GM21423 (cell line): ENCODE measurements at regions not wholly inside any gene's neighbourhood (a gene's known extent, or its start where the extent isn't known, plus 50 kb on each side); places are given as distances from the start of the nearest gene placed in this dataset.
"Not testable (repeated sequence)": the region's sequence is repeated elsewhere in the genome, so short reads cannot be mapped to it uniquely, and the experiment has no call there.

ENCODE experiments used
- ATAC-seq: cut with Tn5 transposase; IDR thresholded peaks from one replicate; pipeline ENCODE4 v1.9.1; 2021; ENCODE audit warnings: mild to moderate bottlenecking, moderate library complexity; ENCODE audit not compliant: unreplicated experiment

DNA sequence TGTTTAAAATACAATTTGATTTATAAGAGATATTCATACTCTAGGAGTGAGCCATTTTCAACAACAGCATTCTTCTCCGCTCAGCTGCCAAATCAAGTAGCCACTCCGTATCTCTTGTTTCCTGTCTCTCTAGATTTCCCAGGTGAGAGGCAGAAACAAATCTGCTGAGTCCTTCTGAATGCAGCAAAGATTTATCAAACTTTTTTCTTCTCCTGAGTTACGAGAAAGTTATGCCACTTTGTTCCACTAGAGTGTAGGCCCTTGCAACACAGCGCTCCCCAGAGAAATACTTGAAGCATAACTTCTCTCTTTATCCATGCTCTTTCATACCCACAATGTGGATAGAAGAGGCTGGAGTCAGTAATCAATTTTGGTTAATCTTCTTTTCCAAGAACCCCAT lies 1960.8 kb downstream of the OLFM4 start:
- no peak for ATAC-seq

DNA sequence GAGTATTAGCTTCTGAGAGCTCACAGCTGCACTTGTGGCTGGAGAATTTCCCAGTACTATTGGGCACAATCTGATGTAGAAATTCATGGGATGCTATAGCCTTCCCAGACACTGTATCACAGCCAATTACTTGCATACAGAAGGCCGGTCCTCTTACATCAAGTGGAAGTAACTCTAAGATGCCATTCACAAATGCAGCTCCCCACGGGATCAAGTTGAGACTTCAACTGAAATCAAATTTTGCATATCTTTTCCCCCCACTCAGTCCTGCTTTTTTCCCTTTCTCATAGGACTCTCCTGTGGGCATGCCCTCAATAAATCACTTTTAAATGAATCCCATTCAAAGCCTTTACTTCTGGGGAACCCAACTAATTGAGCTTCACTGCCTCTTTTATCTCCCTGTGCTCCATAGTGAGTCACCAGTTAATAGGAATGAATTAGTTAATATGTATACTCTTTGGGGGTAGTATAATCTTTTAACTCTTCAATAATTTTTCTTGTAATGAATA lies 1970.8 kb downstream of the OLFM4 start:
- no peak for ATAC-seq

DNA sequence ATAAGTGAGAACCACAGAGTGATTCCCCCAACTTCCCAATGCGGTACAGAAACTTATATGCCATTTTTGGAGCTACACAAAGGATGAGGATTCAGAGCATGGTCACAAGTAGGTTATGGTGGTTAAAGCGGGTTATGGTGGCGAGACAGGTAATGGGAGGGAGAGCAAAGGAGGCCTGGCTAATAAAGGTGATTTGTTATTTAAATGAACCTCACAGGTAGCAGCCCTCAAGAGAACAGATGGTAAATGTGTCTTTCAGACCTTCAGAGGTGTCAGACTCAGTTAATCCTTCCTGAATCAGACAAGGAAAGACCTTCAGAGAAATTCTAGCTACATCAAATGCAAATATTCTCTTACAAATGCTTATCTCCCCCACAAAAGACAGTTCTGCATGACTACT lies 1971.4 kb downstream of the OLFM4 start:
- no peak for ATAC-seq

GRCh38 chr13:55000844-55001243 lies 1972.2 kb downstream of the OLFM4 start:
- no peak for ATAC-seq

- ATAC-seq, result no peak
Measured at GRCh38 chr13:55001881-55002280, 1973.3 kb downstream of the OLFM4 start.

- no peak for ATAC-seq
Measured at GRCh38 chr13:55007681-55008080, 1979.1 kb downstream of the OLFM4 start.

GRCh38 chr13:55013051-55013450 lies 1984.4 kb downstream of the OLFM4 start:
- ATAC-seq, result no peak

DNA sequence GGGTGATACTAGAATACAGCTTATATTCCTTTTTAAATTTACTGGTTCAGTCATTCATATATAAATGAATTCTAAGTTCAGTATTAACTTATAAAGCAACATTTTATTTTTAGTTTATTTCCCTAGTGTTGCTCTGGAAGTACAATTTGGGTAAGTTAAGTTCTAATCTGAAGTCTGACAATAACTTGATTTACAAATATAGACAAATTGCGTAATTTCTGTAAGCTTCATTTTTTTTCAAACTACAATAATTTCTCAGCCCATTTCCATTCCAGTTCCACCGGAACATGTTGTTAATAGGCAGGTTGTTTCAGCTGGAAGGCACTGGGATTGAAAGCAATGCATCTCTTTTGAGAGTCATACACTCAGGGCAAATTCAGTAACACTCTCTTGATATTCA lies 2000.7 kb downstream of the OLFM4 start:
- no peak for ATAC-seq

DNA sequence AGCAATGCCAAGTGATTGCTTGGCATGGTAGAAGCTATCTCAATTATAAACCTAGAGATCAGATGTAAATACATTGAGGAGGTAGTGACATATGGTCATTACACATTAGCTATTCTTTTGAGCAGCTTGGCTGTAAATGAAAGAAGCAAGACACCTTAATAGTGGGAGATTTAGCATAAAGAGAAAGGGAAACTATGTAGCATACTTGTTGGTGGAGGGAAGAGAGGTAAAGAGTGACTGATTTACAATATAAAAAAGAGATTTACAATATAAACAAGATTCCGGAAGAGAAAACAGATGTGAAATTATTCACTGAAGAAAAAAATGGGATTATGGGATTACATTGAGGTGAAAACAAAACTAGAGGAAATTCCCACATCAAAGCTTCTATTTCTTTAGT lies 2009.6 kb downstream of the OLFM4 start:
- ATAC-seq, result no peak

DNA sequence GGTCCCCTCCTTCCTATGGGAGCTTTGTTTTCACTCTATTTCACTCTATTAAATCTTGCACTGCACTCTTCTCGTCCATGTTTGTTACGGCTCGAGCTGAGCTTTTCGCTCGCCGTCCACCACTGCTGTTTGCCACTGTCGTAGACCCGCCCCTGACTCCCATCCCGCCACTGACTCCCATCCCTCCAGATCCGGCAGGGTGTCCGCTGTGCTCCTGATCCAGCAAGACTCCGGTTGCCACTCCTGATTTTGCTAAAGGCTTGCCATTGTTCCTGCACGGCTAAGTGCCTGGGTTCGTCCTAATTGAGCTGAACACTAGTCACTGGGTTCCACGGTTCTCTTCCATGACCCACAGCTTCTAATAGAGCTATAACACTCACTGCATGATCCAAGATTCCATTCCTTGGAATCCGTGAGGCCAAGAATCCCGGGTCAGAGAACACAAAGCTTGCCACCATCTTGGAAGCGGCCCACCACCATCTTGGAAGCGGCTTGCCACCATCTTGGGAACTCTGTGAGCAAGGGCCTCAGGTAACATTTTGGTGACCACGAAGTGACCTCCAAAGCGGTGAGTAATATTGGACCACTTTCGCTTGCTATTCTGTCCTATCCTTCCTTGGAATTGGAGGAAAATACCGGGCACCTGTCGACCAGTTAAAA lies 2025.4 kb downstream of the OLFM4 start:
- ATAC-seq, result not testable (repeated sequence)

- not testable (repeated sequence) for ATAC-seq
Measured at GRCh38 chr13:55055666-55056065, 2027.1 kb downstream of the OLFM4 start.

DNA sequence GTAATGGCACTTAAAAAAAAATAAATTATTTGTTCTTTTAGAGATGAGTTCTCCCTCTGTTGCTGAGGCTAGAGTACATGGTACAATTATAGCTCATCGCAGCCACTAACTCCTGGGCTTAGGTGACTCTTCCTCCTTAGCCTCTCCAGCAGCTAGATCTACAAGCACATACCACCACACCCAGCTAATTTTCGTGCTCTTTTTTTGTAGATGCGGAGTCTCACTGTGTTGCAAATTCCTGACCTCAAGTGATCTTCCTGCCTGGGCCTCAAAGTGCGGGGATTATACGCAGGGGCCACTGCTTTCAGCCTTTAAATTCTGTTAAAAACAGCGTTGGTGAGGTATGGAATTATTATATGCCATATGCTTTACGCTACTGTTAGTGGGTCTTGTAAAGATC lies 2034.0 kb downstream of the OLFM4 start:
- no peak for ATAC-seq

DNA sequence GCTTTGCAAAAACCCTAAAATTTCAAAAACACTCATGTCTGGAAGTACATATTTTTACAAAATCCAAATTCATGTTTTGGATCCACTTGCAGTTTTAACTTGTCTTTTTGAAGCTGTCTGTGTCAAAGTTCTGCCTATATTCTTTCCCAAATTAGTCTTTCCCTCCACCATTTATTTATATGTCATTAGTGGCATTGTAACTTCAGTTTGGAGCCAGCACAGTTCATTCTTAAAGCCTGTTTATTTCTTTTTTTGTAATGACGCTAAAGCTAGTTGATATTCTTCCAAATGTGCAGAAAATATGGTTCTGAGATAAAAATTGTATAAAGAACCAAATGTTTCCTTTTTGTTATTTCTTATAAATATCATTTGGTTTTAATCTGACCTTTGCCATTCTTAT lies 2039.3 kb downstream of the OLFM4 start:
- no peak for ATAC-seq

DNA sequence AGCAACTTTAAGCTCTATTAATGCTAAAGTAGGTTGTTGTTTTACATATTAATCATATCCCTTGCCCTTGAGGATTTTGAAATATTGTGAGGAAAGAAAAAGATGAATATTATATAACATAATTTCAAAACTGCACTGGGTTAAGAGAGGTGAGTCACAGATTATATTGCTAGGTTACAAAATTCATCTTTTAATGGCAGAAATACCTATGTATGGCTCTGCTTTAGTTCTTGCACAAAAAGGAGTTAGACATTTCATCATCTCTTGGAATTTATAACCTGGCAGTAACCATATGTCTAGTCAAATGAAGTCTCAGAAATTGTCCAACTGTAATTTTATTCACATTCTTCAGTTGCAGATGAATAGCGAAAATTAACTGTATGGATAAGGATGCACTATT lies 2041.1 kb downstream of the OLFM4 start:
- no peak for ATAC-seq

GRCh38 chr13:55073000-55073399 lies 2044.4 kb downstream of the OLFM4 start:
- no peak for ATAC-seq

- ATAC-seq, result no peak
Measured at GRCh38 chr13:55084630-55085029, 2056.0 kb downstream of the OLFM4 start.

- no peak for ATAC-seq
Measured at GRCh38 chr13:55087085-55087484, 2053.6 kb upstream of the PRR20A start.

DNA sequence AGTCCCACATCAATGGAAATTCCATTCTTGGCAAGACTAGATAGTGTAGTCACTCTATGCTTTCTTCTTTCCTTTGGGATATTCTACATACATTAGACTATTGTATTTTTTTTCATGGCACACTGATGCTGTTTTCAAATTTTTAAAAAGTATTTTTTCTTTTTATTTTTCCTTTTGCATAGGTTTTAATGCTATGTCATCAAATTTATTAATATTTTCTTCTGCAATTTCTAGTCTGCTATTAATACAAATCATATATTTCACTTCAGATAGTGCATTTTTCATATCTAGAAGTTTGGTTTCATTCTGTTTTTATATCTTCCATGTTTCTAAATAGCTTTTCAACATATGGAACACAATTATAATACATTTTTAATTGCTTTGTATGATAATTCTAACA lies 2050.1 kb upstream of the PRR20A start:
- no peak for ATAC-seq

GRCh38 chr13:55091172-55091571 lies 2049.5 kb upstream of the PRR20A start:
- ATAC-seq, result no peak

GRCh38 chr13:55106509-55106908 lies 2034.2 kb upstream of the PRR20A start:
- no peak for ATAC-seq

GRCh38 chr13:55120631-55121030 lies 2020.1 kb upstream of the PRR20A start:
- ATAC-seq, result no peak

DNA sequence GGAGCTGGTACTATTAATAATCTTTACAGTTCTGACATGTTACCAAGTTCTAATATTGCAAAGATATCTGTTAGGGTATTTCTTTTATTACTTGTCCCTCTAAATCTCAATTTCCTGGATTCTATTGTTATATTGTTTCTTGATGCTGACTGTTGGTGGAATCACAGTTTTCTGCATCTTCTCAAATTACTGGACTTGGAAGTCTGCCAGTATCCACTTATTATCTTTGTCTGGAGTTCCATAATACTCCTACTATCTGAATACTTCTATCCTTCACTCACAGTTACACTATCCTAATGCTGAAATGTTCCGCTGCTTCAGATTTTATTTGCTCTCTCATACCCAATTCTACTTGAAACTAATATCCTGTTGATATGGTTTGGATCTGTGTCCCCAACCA lies 1985.7 kb upstream of the PRR20A start:
- no peak for ATAC-seq

DNA sequence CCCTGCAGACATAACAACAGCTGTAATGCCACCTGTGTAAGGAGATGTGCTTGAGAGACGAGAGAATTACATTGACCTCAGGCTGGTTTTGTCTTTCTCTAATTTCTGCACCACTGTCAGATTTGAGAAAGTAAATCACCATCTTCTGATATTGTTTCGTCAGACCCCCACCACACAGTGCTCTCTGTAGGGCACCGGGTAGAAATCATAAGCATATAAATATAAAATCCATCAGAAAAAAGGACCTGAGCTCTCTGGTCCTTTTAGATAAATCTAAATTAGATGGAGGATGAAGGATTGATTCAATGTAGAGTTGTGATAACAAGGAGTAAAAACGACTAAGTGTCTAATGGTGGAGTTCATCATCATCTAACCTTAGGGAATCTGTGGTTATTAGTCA lies 1981.0 kb upstream of the PRR20A start:
- ATAC-seq, result no peak
